Thymus (tissue), 11 donors: ENCODE measurements at regions not wholly inside any gene's neighbourhood (a gene's known extent, or its start where the extent isn't known, plus 50 kb on each side); places are given as distances from the start of the nearest gene placed in this dataset.

ENCODE experiments used
- DNase-seq, 9 donors: peaks; one replicate each; pipeline ENCODE4 v3.0.0-alpha.2; 2013; ENCODE audit warnings: low spot score in 9 of 9, low read depth in 6 of 9, missing footprints in 1 of 9
- H3K27ac ChIP-seq, 2 donors: one replicate each; pipeline ENCODE4 v1.5.1; 2013; ENCODE audit warnings: control low read depth in 1 of 2, low read depth in 1 of 2, low read length in 1 of 2, mild to moderate bottlenecking in 1 of 2, moderate library complexity in 1 of 2
- H3K27me3 ChIP-seq, 2 donors: one replicate each; pipeline ENCODE4 v1.5.1; 2013; ENCODE audit warnings: low read length in 1 of 2; ENCODE audit not compliant: control insufficient read depth in 2 of 2, insufficient read depth in 1 of 2
- H3K36me3 ChIP-seq, 2 donors: one replicate each; pipeline ENCODE4 v1.5.1; 2013; ENCODE audit warnings: low read length in 1 of 2, mild to moderate bottlenecking in 1 of 2, moderate library complexity in 1 of 2; ENCODE audit not compliant: control insufficient read depth in 2 of 2, insufficient read depth in 2 of 2
- H3K4me1 ChIP-seq, 2 donors: one replicate each; pipeline ENCODE4 v1.5.1; 2013; ENCODE audit warnings: low read length in 2 of 2; ENCODE audit not compliant: control insufficient read depth in 2 of 2, insufficient read depth in 2 of 2
- H3K4me3 ChIP-seq, 2 donors: one replicate each; pipeline ENCODE4 v1.5.1; 2013; ENCODE audit warnings: low read length in 2 of 2, control low read depth in 1 of 2, mild to moderate bottlenecking in 1 of 2
- H3K9me3 ChIP-seq, 2 donors: one replicate each; pipeline ENCODE4 v1.5.1; 2013; ENCODE audit warnings: low read length in 1 of 2, mild to moderate bottlenecking in 1 of 2; ENCODE audit not compliant: control insufficient read depth in 2 of 2, insufficient read depth in 1 of 2
- WGBS: extraction: QIAGEN DNeasy Blood & Tissue Kit; methylation state at CpG from one replicate; pipeline ENCODE4 v1.1.7; 2013; 5-methylcytosine and 5-hydroxymethylcytosine counted together
- donor health status: healthy.

GRCh38 chr4:138537731-138538490 is 295.8 kb upstream of the SLC7A11 start:
- Histone ChIP-seq H3K4me1 (no peaks in the 10 kb centered on the region), H3K4me3 (no peak overlapping the region), H3K36me3 (no peaks in the 10 kb centered on the region), H3K27ac (no peak overlapping the region), H3K27me3 (no peaks in the 10 kb centered on the region), H3K9me3 (no peaks in the 10 kb centered on the region)
- DNase-seq, result no peak
- 90% methylated on average over 4 of the region's 4 CpGs for WGBS

- H3K9me3 ChIP-seq, result no peaks in the 10 kb centered on the region
- H3K36me3 ChIP-seq, result no peaks in the 10 kb centered on the region
- WGBS, result 49% methylated on average over 2 of the region's 2 CpGs
- no peak overlapping the region for H3K27ac ChIP-seq
- no peaks in the 10 kb centered on the region for H3K4me1 ChIP-seq
- no peak overlapping the region for H3K4me3 ChIP-seq
- no peaks in the 10 kb centered on the region for H3K27me3 ChIP-seq
- no peak for DNase-seq
Observed at GRCh38 chr4:138535316-138535715, 293.2 kb upstream of the SLC7A11 start.

- Histone ChIP-seq H3K4me1 (no peaks in the 10 kb centered on the region), H3K27ac (no peak overlapping the region), H3K4me3 (no peak overlapping the region), H3K9me3 (no peaks in the 10 kb centered on the region), H3K27me3 (no peaks in the 10 kb centered on the region), H3K36me3 (no peaks in the 10 kb centered on the region)
- no peak for DNase-seq
- WGBS, result 92% methylated on average over 1 of the region's 1 CpG
Observed at GRCh38 chr4:138522366-138522765, 280.2 kb upstream of the SLC7A11 start.

- no peak overlapping the region for H3K27ac ChIP-seq
- no peaks in the 10 kb centered on the region for H3K27me3 ChIP-seq
- H3K4me1 ChIP-seq, result no peaks in the 10 kb centered on the region
- DNase-seq, result no peak
- 89% methylated on average over 4 of the region's 4 CpGs for WGBS
- no peaks in the 10 kb centered on the region for H3K9me3 ChIP-seq
- no peak overlapping the region for H3K4me3 ChIP-seq
- no peaks in the 10 kb centered on the region for H3K36me3 ChIP-seq
Observed at GRCh38 chr4:138521809-138522208, 279.7 kb upstream of the SLC7A11 start.

GRCh38 chr4:138519436-138519835 is 277.3 kb upstream of the SLC7A11 start:
- H3K27me3 ChIP-seq, result no peaks in the 10 kb centered on the region
- H3K4me3 ChIP-seq, result no peak overlapping the region
- H3K27ac ChIP-seq, result no peak overlapping the region
- WGBS, result 45% methylated on average over 2 of the region's 2 CpGs
- no peaks in the 10 kb centered on the region for H3K36me3 ChIP-seq
- H3K9me3 ChIP-seq, result no peaks in the 10 kb centered on the region
- DNase-seq, result no peak
- no peaks in the 10 kb centered on the region for H3K4me1 ChIP-seq

GRCh38 chr4:138513535-138513934 is 271.4 kb upstream of the SLC7A11 start:
- no peaks in the 10 kb centered on the region for H3K36me3 ChIP-seq
- H3K4me3 ChIP-seq, result no peak overlapping the region
- H3K27ac ChIP-seq, result no peak overlapping the region
- no peaks in the 10 kb centered on the region for H3K27me3 ChIP-seq
- no peak for DNase-seq
- H3K4me1 ChIP-seq, result no peaks in the 10 kb centered on the region
- H3K9me3 ChIP-seq, result no peaks in the 10 kb centered on the region
- 98% methylated on average over 1 of the region's 1 CpG for WGBS

GRCh38 chr4:138512756-138513155 is 270.6 kb upstream of the SLC7A11 start:
- Histone ChIP-seq H3K4me3 (no peak overlapping the region), H3K36me3 (no peaks in the 10 kb centered on the region), H3K27ac (no peak overlapping the region), H3K4me1 (no peaks in the 10 kb centered on the region), H3K9me3 (no peaks in the 10 kb centered on the region), H3K27me3 (no peaks in the 10 kb centered on the region)
- no peak for DNase-seq

GRCh38 chr4:138510053-138510452 is 267.9 kb upstream of the SLC7A11 start:
- no peak for DNase-seq
- no peaks in the 10 kb centered on the region for H3K9me3 ChIP-seq
- no peak overlapping the region for H3K4me3 ChIP-seq
- WGBS, result 55% methylated on average over 3 of the region's 3 CpGs
- H3K36me3 ChIP-seq, result no peaks in the 10 kb centered on the region
- no peak overlapping the region for H3K27ac ChIP-seq
- no peaks in the 10 kb centered on the region for H3K27me3 ChIP-seq
- no peaks in the 10 kb centered on the region for H3K4me1 ChIP-seq

- no peak for DNase-seq
Observed at GRCh38 chr4:138509346-138509745, 267.2 kb upstream of the SLC7A11 start.

More at GRCh38 chr4:138509346-138509745, 267.2 kb upstream of the SLC7A11 start:
- no peak overlapping the region for H3K4me3 ChIP-seq
- no peaks in the 10 kb centered on the region for H3K27me3 ChIP-seq
- H3K27ac ChIP-seq, result no peak overlapping the region
- H3K36me3 ChIP-seq, result no peaks in the 10 kb centered on the region
- 49% methylated on average over 1 of the region's 1 CpG for WGBS
- no peaks in the 10 kb centered on the region for H3K9me3 ChIP-seq
- no peaks in the 10 kb centered on the region for H3K4me1 ChIP-seq
